H1 (cell line): ENCODE measurements at regions not wholly inside any gene's neighbourhood (a gene's known extent, or its start where the extent isn't known, plus 50 kb on each side); places are given as distances from the start of the nearest gene placed in this dataset.

ENCODE experiments used
- CTCF ChIA-PET: fragments of 300-600 bp; sonication (Branson Sonifier 250); formaldehyde crosslinking; loops from one replicate; lab custom pipeline; 2021; ENCODE audit not compliant: partially characterized antibody; lab: Charles Lee
- POLR2A ChIA-PET: fragments of 300-600 bp; sonication (Branson Sonifier 250); formaldehyde crosslinking; loops from one replicate; lab custom pipeline; 2021; ENCODE audit warnings: inconsistent platforms; ENCODE audit not compliant: partially characterized antibody; lab: Charles Lee
- DNase-seq, 2 experiments: peaks; one replicate each; pipeline versions ENCODE4 v3.0.0 to v3.0.0-alpha.2; 2010 to 2022; ENCODE audit warnings: low spot score in 2 of 2, low read depth in 1 of 2, mixed read lengths in 1 of 2
- FAIRE-seq: peaks from 2 replicates; lab custom pipeline; 2011; peaks lifted over from hg19 to GRCh38; lab: Jason Lieb, UNC
- H2AFZ ChIP-seq: 2 replicates; pipeline ENCODE4 v1.8.1; 2012; ENCODE audit warnings: low read length, inconsistent platforms
- H2AK5ac ChIP-seq: 2 replicates; pipeline ENCODE4 v1.6.1; 2013; ENCODE audit warnings: low read depth, low read length
- H2BK120ac ChIP-seq: replicated peaks from 2 replicates; pipeline ENCODE3; 2013; ENCODE audit warnings: low read depth, low read length, inconsistent platforms
- H2BK12ac ChIP-seq: 2 replicates; pipeline ENCODE4 v1.6.1; 2013; ENCODE audit warnings: low read depth, low read length
- H2BK15ac ChIP-seq: 2 replicates; pipeline ENCODE4 v1.6.1; 2013; ENCODE audit warnings: low read length
- H2BK20ac ChIP-seq: 2 replicates; pipeline ENCODE4 v1.6.1; 2013; ENCODE audit warnings: low read length
- H2BK5ac ChIP-seq: 2 replicates; pipeline ENCODE4 v1.6.1; 2013; ENCODE audit warnings: low read depth, low read length
- H3K14ac ChIP-seq: 2 replicates; pipeline ENCODE4 v1.6.1; 2013; ENCODE audit warnings: inconsistent platforms; ENCODE audit not compliant: insufficient read length
- H3K18ac ChIP-seq: 2 replicates; pipeline ENCODE4 v1.6.1; 2013; ENCODE audit warnings: low read length; ENCODE audit errors: extremely low read depth
- H3K23ac ChIP-seq: 2 replicates; pipeline ENCODE4 v1.6.1; 2013; ENCODE audit warnings: inconsistent platforms; ENCODE audit not compliant: insufficient read length
- H3K23me2 ChIP-seq: 2 replicates; pipeline ENCODE4 v1.6.1; 2013; ENCODE audit warnings: low read depth, low read length
- H3K27ac ChIP-seq: 2 replicates; pipeline ENCODE4 v1.6.1; 2011; ENCODE audit warnings: low read depth, low read length, inconsistent platforms
- H3K27me3 ChIP-seq, 4 experiments: replicated peaks in 1 of 4; 1 replicate in 1 of 4; 2 replicates in 3 of 4; pipeline versions ENCODE4 v1.6.1 to v1.8.1; 2011 to 2013; ENCODE audit warnings: low read length in 3 of 4, mild to moderate bottlenecking in 3 of 4, inconsistent platforms in 2 of 4, mixed read lengths in 2 of 4, moderate library complexity in 1 of 4; ENCODE audit not compliant: control insufficient read depth in 3 of 4, insufficient read depth in 3 of 4; ENCODE audit errors: extremely low read depth in 1 of 4
- H3K36me3 ChIP-seq, 4 experiments: 2 replicates each; pipeline versions ENCODE4 v1.6.1 to v1.8.1; 2011 to 2013; ENCODE audit warnings: mild to moderate bottlenecking in 4 of 4, low read length in 3 of 4, moderate library complexity in 2 of 4, control low read depth in 1 of 4, inconsistent platforms in 1 of 4; ENCODE audit not compliant: insufficient read depth in 4 of 4, control insufficient read depth in 2 of 4
- H3K4ac ChIP-seq: replicated peaks from 2 replicates; pipeline ENCODE3; 2013; ENCODE audit warnings: low read length, low read depth, mixed read lengths, inconsistent platforms; ENCODE audit not compliant: insufficient read length
- H3K4me1 ChIP-seq, 4 experiments: replicated peaks in 1 of 4; 1 replicate in 1 of 4; 2 replicates in 3 of 4; pipeline versions ENCODE4 v1.6.1 to v1.8.1; 2011 to 2013; ENCODE audit warnings: low read length in 3 of 4, inconsistent platforms in 2 of 4, mixed read lengths in 1 of 4; ENCODE audit not compliant: insufficient read depth in 4 of 4, control insufficient read depth in 3 of 4
- H3K4me2 ChIP-seq, 2 experiments: 2 replicates each; pipeline versions ENCODE4 v1.6.1 to v1.8.1; 2011 to 2013; ENCODE audit warnings: low read depth in 2 of 2, low read length in 2 of 2, control low read depth in 1 of 2, inconsistent platforms in 1 of 2, mild to moderate bottlenecking in 1 of 2; ENCODE audit not compliant: insufficient read depth in 1 of 2
- H3K4me3 ChIP-seq, 4 experiments: fragments of 200-600, 300-600 bp in 1 of 4; sonication (generic), shearing (Covaris generic), sonication (Bioruptor Twin) in 1 of 4; 2 replicates each; pipeline versions ENCODE4 v1.5.1 to v1.8.1; 2011 to 2016; ENCODE audit warnings: low read length in 4 of 4, low read depth in 3 of 4, control low read depth in 2 of 4, inconsistent platforms in 2 of 4, mild to moderate bottlenecking in 2 of 4, mixed read lengths in 1 of 4, moderate library complexity in 1 of 4; ENCODE audit not compliant: insufficient read depth in 2 of 4; ENCODE audit errors: extremely low read depth in 1 of 4
- H3K56ac ChIP-seq: replicated peaks from 2 replicates; pipeline ENCODE3; 2013; ENCODE audit warnings: low read depth, mild to moderate bottlenecking, mixed read lengths, low read length, inconsistent platforms; ENCODE audit not compliant: insufficient read length
- H3K79me1 ChIP-seq: 2 replicates; pipeline ENCODE4 v1.6.1; 2013; ENCODE audit warnings: low read depth, low read length, control low read depth
- H3K79me2 ChIP-seq, 2 experiments: 2 replicates each; pipeline versions ENCODE4 v1.6.1 to v1.8.1; 2012 to 2013; ENCODE audit warnings: low read length in 2 of 2, mild to moderate bottlenecking in 2 of 2, inconsistent platforms in 1 of 2; ENCODE audit not compliant: insufficient read depth in 2 of 2, control insufficient read depth in 1 of 2
- H3K9ac ChIP-seq, 4 experiments: replicated peaks in 1 of 4; 1 replicate in 1 of 4; 2 replicates in 3 of 4; pipeline versions ENCODE4 v1.6.1 to v1.8.1; 2011 to 2013; ENCODE audit warnings: low read depth in 3 of 4, low read length in 3 of 4, control low read depth in 2 of 4, mild to moderate bottlenecking in 2 of 4, moderate library complexity in 2 of 4, inconsistent platforms in 1 of 4; ENCODE audit errors: extremely low read depth in 1 of 4
- H3K9me3 ChIP-seq, 2 experiments: 2 replicates each; pipeline versions ENCODE4 v1.6.1 to v1.8.1; 2012 to 2013; ENCODE audit warnings: mild to moderate bottlenecking in 2 of 2, moderate library complexity in 2 of 2, control low read depth in 1 of 2, inconsistent platforms in 1 of 2, low read depth in 1 of 2, low read length in 1 of 2, mixed read lengths in 1 of 2; ENCODE audit not compliant: insufficient read depth in 2 of 2
- H4K20me1 ChIP-seq, 2 experiments: replicated peaks in 1 of 2; 2 replicates each; pipeline versions ENCODE3 to v1.8.1; 2011 to 2013; ENCODE audit warnings: inconsistent platforms in 2 of 2, low read length in 2 of 2, mild to moderate bottlenecking in 1 of 2; ENCODE audit not compliant: insufficient read depth in 2 of 2, control insufficient read depth in 1 of 2
- H4K5ac ChIP-seq: 2 replicates; pipeline ENCODE4 v1.6.1; 2013; ENCODE audit warnings: low read length, low read depth, mixed read lengths, inconsistent platforms; ENCODE audit not compliant: insufficient read length
- H4K8ac ChIP-seq: 2 replicates; pipeline ENCODE4 v1.8.0; 2013; ENCODE audit warnings: mild to moderate bottlenecking, moderate library complexity, low read length, inconsistent platforms; ENCODE audit not compliant: insufficient read depth; ENCODE audit errors: extremely low read depth
- H4K91ac ChIP-seq: replicated peaks from 2 replicates; pipeline ENCODE3; 2013; ENCODE audit warnings: low read length, mixed read lengths, inconsistent platforms; ENCODE audit not compliant: insufficient read length
- EP300 ChIP-seq, 2 experiments: IDR thresholded peaks; 1 replicate in 1 of 2; 2 replicates in 1 of 2; pipeline ENCODE4 v1.6.1; 2011 to 2012; ENCODE audit warnings: low read depth in 2 of 2, low read length in 2 of 2, mild to moderate bottlenecking in 2 of 2, borderline replicate concordance in 1 of 2, inconsistent platforms in 1 of 2, moderate library complexity in 1 of 2
- MAX ChIP-seq: IDR thresholded peaks from 2 replicates; pipeline ENCODE4 v1.6.1; 2012; ENCODE audit warnings: inconsistent platforms
- SP4 ChIP-seq: IDR thresholded peaks from 2 replicates; pipeline ENCODE4 v1.6.1; 2012; ENCODE audit warnings: low read length, inconsistent platforms
- TAF7 ChIP-seq: optimal IDR thresholded peaks from 2 replicates; pipeline ENCODE3; 2011; ENCODE audit warnings: low read depth, mild to moderate bottlenecking, inconsistent platforms, low read length, moderate library complexity, borderline replicate concordance
- WGBS, 2 experiments: shearing (Covaris generic) in 1 of 2; methylation state at CpG; one replicate each; pipeline versions ENCODE4 v1.1.6 to v1.1.7; 2013 to 2015; ENCODE audit warnings: low lambda C conversion rate in 2 of 2, mixed read lengths in 2 of 2, inconsistent platforms in 1 of 2, low coverage in 1 of 2, missing lambda C conversion rate in 1 of 2; ENCODE audit not compliant: insufficient replicate concordance in 2 of 2, insufficient coverage in 1 of 2, insufficient read length in 1 of 2; ENCODE audit errors: extremely low coverage in 1 of 2, missing lambda C conversion rate in 1 of 2; 5-methylcytosine and 5-hydroxymethylcytosine counted together

DNA sequence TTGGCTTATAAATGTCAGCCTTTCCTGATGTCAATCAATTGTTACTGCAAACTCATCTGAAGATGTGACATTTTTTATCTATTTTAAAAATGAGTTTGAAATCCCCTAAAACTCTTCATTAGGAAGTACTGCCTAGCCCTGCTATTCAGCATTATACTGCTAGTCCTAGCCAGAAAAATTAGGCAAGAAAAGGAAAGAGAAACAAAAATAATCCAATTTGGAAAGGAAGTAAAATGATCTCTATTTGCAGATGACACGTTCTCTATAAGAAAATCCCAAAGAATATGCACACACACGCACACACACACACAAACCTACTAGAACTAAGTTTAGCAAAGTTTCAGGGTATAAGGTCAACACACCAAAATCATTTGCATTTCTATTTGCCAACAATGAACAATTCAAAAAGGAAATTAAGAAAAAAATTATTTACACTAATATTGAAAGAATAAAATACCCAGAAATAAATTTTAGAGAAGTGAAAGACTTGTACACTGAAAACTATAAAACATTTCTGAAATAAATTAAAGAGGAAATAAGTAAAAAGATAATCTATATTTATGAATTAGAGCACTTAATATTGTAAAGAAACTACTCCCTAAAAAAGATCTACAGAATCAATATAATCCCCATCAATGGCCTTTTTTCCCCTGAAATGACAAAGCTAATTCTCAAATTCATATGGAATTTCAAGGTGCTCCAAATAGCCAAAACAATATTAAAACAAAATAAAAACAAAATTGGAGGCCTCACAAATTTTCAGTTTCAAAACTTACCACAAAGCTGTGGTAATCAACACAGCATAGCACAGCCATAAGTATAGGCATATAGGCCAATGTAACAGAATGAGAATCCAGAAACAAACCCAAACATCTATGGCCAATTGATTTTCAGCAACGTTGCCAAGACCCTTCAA lies 433.7 kb upstream of the TRIB2 start:
- no peak overlapping the region for H2AK5ac ChIP-seq
- ChIA-PET POLR2A (no interaction called here), CTCF (no interaction called here)
- H4K5ac ChIP-seq = no peak overlapping the region
- H3K18ac ChIP-seq = no peak overlapping the region
- no peak for DNase-seq
- FAIRE-seq = no peak
- peaks cover 0 to 3% (median 0%) of the 10 kb centered on the region in 4 experiments; a peak in 2 of 7 replicates for H3K4me1 ChIP-seq
- no peak overlapping the region for H3K23ac ChIP-seq
- 95% methylated on average over 3 of the region's 3 CpGs; no CpG with 5 or more reads in 1 of the 2 experiments for WGBS, 2 experiments
- no peak overlapping the region for H3K14ac ChIP-seq
- no peak overlapping the region for H3K4me3 ChIP-seq
- no peak overlapping the region for H2BK12ac ChIP-seq
- H3K4me2 ChIP-seq = no peak overlapping the region
- no peak overlapping the region for H3K27ac ChIP-seq
- H3K9ac ChIP-seq = no peak overlapping the region
- H2AFZ ChIP-seq = no peak overlapping the region
- no peak overlapping the region for H4K91ac ChIP-seq
- H3K9me3 ChIP-seq = peaks cover 0 to 4% of the 10 kb centered on the region in 2 experiments; a peak in 1 of 4 replicates
- H3K79me1 ChIP-seq = no peaks in the 10 kb centered on the region
- no peaks in the 10 kb centered on the region for H3K79me2 ChIP-seq
- no peak overlapping the region for H2BK5ac ChIP-seq
- H4K8ac ChIP-seq = no peak overlapping the region
- no peaks in the 10 kb centered on the region for H4K20me1 ChIP-seq
- H3K36me3 ChIP-seq = no peaks in the 10 kb centered on the region
- no peaks in the 10 kb centered on the region for H3K27me3 ChIP-seq
- no peak for TF ChIP-seq TAF7
- no peak for TF ChIP-seq EP300 (IDR thresholded peaks at IDR 0.05; ENCODE audit: borderline replicate concordance in 1 of 2, low read depth in 2 of 2, low read length in 2 of 2)
- no peak for TF ChIP-seq MAX
- TF ChIP-seq SP4 = no peak
- no peaks in the 10 kb centered on the region for H3K23me2 ChIP-seq
- no peak overlapping the region for H3K56ac ChIP-seq
- H2BK120ac ChIP-seq = no peak overlapping the region
- no peak overlapping the region for H2BK15ac ChIP-seq
- H2BK20ac ChIP-seq = no peak overlapping the region
- no peak overlapping the region for H3K4ac ChIP-seq
